ENCODE measurements at regions not wholly inside any gene's neighbourhood (a gene's known extent, or its start where the extent isn't known, plus 50 kb on each side); places are given as distances from the start of the nearest gene placed in this dataset.

DNA sequence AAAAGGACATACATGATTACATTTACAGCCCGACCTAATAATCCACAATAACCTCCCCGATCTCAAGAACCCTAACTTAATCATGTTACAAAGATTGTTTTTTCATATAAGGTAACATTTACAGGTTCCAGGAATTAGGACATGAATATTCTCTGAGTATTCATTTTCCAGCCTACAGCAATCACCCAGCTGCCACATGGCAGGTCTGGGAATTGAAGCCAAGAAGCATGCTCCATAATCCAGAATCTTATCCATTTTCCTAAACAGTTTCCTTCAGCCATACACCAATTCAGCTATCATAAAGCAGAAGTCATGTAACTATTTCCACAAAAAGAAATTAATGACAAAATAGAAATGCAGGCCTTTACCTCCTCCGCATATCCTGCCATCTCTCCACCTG, 163.4 kb downstream of the CAAP1 start:
- no peak for TF ChIP-seq CTCF (IDR thresholded peaks at IDR 0.05)
- no peak for TF ChIP-seq NR2C2 (CRISPR knock-in tag; IDR thresholded peaks at IDR 0.05)
- no peak for TF ChIP-seq TEAD4 (CRISPR knock-in tag; IDR thresholded peaks at IDR 0.05)
- TF ChIP-seq IRF2 (CRISPR knock-in tag; IDR thresholded peaks at IDR 0.05; ENCODE audit: borderline replicate concordance, low read depth): no peak
- TF ChIP-seq, protein P1, sequence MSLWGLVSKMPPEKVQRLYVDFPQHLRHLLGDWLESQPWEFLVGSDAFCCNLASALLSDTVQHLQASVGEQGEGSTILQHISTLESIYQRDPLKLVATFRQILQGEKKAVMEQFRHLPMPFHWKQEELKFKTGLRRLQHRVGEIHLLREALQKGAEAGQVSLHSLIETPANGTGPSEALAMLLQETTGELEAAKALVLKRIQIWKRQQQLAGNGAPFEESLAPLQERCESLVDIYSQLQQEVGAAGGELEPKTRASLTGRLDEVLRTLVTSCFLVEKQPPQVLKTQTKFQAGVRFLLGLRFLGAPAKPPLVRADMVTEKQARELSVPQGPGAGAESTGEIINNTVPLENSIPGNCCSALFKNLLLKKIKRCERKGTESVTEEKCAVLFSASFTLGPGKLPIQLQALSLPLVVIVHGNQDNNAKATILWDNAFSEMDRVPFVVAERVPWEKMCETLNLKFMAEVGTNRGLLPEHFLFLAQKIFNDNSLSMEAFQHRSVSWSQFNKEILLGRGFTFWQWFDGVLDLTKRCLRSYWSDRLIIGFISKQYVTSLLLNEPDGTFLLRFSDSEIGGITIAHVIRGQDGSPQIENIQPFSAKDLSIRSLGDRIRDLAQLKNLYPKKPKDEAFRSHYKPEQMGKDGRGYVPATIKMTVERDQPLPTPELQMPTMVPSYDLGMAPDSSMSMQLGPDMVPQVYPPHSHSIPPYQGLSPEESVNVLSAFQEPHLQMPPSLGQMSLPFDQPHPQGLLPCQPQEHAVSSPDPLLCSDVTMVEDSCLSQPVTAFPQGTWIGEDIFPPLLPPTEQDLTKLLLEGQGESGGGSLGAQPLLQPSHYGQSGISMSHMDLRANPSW (CRISPR knock-in tag; conservative IDR thresholded peaks at IDR 0.05; ENCODE audit: low read depth): no peak
- TF ChIP-seq NR1H2 (CRISPR knock-in tag; IDR thresholded peaks at IDR 0.05): no peak
- no peak for TF ChIP-seq CREB1 (CRISPR knock-in tag; IDR thresholded peaks at IDR 0.05)
- TF ChIP-seq ATF3 (CRISPR knock-in tag; conservative IDR thresholded peaks at IDR 0.05): no peak
